GM06990 (cell line): ENCODE measurements at regions not wholly inside any gene's neighbourhood (a gene's known extent, or its start where the extent isn't known, plus 50 kb on each side); places are given as distances from the start of the nearest gene placed in this dataset.

Source experiments
- DNase-seq: peaks from one replicate; pipeline ENCODE4 v3.0.0-alpha.2; 2011; ENCODE audit not compliant: insufficient read length; ENCODE audit errors: extremely low read depth
- H3K27me3 ChIP-seq: replicated peaks from 2 replicates; pipeline ENCODE4 v1.6.0; 2011; ENCODE audit warnings: low read length; ENCODE audit not compliant: control insufficient read depth, insufficient read depth
- H3K36me3 ChIP-seq: 2 replicates; pipeline ENCODE4 v1.5.1; 2011; ENCODE audit warnings: low read length; ENCODE audit not compliant: control insufficient read depth, insufficient read depth
- H3K4me3 ChIP-seq: replicated peaks from 2 replicates; pipeline ENCODE4 v1.5.1; 2011; ENCODE audit warnings: low read depth, mild to moderate bottlenecking, control low read depth, low read length
- CTCF ChIP-seq: IDR thresholded peaks from 2 replicates; pipeline ENCODE4 v1.5.1; 2011; ENCODE audit warnings: low read length, control low read depth, mild to moderate bottlenecking, inconsistent platforms; ENCODE audit not compliant: insufficient read depth, poor library complexity, severe bottlenecking

GRCh38 chr3:127121885-127122284 is 71.0 kb upstream of the PRR23E start:
- Histone ChIP-seq H3K36me3 (no peaks in the 10 kb centered on the region), H3K4me3 (no peak overlapping the region), H3K27me3 (peaks cover 3% of the 10 kb centered on the region)
- TF ChIP-seq CTCF = no peak
- DNase-seq = no peak

GRCh38 chr3:127123533-127123932 is 69.4 kb upstream of the PRR23E start:
- TF ChIP-seq CTCF = no peak

DNA sequence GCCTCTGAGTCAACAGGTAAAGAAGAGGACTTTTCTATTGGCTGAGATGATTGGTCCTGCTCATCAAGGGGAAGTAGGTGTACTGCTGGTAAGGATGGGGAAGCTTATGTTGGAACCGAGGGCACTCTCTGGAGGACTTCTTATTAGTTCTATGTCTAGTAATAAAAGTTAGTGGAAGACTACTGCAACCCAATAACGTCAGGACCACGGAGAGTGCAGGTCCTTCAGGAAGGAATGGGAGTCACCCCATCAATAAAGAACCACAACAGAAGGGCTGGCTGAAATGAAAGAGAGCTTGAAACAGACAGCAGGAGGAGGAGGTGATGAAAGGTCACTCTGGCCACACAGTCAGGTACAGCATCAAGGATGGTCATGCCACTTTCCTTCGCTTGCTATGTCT is 68.8 kb upstream of the PRR23E start:
- no peak for DNase-seq
- H3K27me3 ChIP-seq = peaks cover 3% of the 10 kb centered on the region
- no peaks in the 10 kb centered on the region for H3K36me3 ChIP-seq
- no peak for TF ChIP-seq CTCF
- H3K4me3 ChIP-seq = no peak overlapping the region

More at GRCh38 chr3:127123533-127123932, 69.4 kb upstream of the PRR23E start:
- no peak for DNase-seq
- Histone ChIP-seq H3K36me3 (no peaks in the 10 kb centered on the region), H3K4me3 (no peak overlapping the region), H3K27me3 (peaks cover 3% of the 10 kb centered on the region)

DNA sequence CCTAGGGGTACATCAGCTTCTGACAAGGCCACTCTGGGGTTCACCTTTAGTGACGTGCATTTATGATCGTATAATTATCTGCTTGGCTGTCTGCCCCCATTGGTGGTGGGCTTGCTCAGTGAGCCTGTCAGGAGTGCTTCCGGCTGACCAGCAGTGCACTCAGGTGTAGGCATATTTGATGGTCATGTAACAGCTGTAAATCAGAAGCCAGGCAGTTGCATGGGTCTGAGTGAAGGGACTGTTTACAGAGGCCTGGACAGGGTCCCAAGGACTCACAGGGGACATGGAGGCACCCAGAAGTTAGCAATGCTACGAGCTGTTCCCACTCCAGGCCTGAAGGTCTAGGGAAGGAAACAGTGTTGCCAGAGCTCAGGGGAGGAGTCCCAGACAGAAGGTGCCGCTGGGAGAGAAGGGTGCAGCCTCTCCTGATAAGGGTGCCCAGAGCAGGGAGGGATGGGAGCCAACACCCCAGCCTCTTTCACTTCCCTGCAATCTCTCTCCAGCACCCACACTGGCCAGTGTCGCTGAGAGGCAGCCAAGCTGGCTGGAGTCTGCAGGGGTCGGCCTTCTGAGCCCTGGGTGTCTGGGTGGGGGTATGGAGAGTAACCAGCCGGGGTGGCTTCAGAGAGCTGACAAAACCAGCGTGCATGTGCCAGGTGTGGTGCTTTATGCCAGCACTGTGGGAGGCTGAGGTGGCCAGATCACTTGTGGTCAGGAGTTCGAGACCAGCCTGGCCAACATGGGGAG is 61.3 kb upstream of the PRR23E start:
- no peak overlapping the region for H3K4me3 ChIP-seq
- H3K36me3 ChIP-seq = no peaks in the 10 kb centered on the region
- peaks cover 2% of the 10 kb centered on the region for H3K27me3 ChIP-seq
- TF ChIP-seq CTCF = no peak
- DNase-seq = no peak

GRCh38 chr3:127132876-127133275 is 60.1 kb upstream of the PRR23E start:
- Histone ChIP-seq H3K27me3 (peaks cover 4% of the 10 kb centered on the region), H3K4me3 (no peak overlapping the region)
- DNase-seq = no peak

More at GRCh38 chr3:127132876-127133275, 60.1 kb upstream of the PRR23E start:
- no peak for TF ChIP-seq CTCF
- H3K36me3 ChIP-seq = no peaks in the 10 kb centered on the region
